Left lung (tissue), 4 donors: ENCODE measurements at regions not wholly inside any gene's neighbourhood (a gene's known extent, or its start where the extent isn't known, plus 50 kb on each side); places are given as distances from the start of the nearest gene placed in this dataset.
"Not testable (repeated sequence)": the region's sequence is repeated elsewhere in the genome, so short reads cannot be mapped to it uniquely, and the experiment has no call there.

ENCODE experiments used
- ATAC-seq: fragments of 200-7000 bp; cut with Tn5 transposase; one replicate; pipeline ENCODE4 v1.9.1; 2020; ENCODE audit warnings: moderate library complexity
- DNase-seq, 4 donors: peaks; one replicate each; pipeline ENCODE4 v3.0.0-alpha.2; 2013 to 2020
- H3K27ac ChIP-seq, 2 donors: fragments of 200-600 bp; sonication (generic) in 1 of 2; one replicate each; pipeline versions ENCODE4 v1.5.0 to v1.8.0; 2020 to 2021
- H3K27me3 ChIP-seq, 2 donors: fragments of 200-600 bp; sonication (generic) in 1 of 2; one replicate each; pipeline versions ENCODE4 v1.5.0 to v1.8.0; 2020 to 2021
- H3K36me3 ChIP-seq, 2 donors: fragments of 200-600 bp; sonication (generic) in 1 of 2; one replicate each; pipeline versions ENCODE4 v1.5.0 to v1.8.0; 2020 to 2021
- H3K4me1 ChIP-seq, 2 donors: fragments of 200-600 bp; one replicate each; pipeline ENCODE4 v1.8.0; 2021
- H3K4me3 ChIP-seq, 2 donors: fragments of 200-600 bp; sonication (generic) in 1 of 2; one replicate each; pipeline versions ENCODE4 v1.5.0 to v1.8.0; 2020 to 2021; ENCODE audit warnings: mild to moderate bottlenecking in 1 of 2
- H3K9me3 ChIP-seq, 2 donors: fragments of 200-600 bp; sonication (generic) in 1 of 2; one replicate each; pipeline versions ENCODE4 v1.5.0 to v1.8.0; 2020 to 2021
- CTCF ChIP-seq, 2 donors: fragments of 200-600 bp; sonication (generic) in 1 of 2; IDR thresholded peaks; one replicate each; pipeline versions ENCODE4 v1.5.0 to v1.8.0; 2021; ENCODE audit warnings: antibody characterized with exemption in 2 of 2
- intact Hi-C, 2 donors: fragments of 100-400 bp; cut with DNase I; formaldehyde crosslinking; loops; one replicate each; pipeline versions ENCODE4 v1.11.2 to v1.14.2; 2022
- donor health status: DM: no; HTN: yes; CAD: no.
- donor health status: DM: no; HTN: no; CAD: no.

- Histone ChIP-seq H3K27me3 (no peaks in the 10 kb centered on the region), H3K9me3 (no peaks in the 10 kb centered on the region), H3K27ac (no peak overlapping the region), H3K4me3 (no peak overlapping the region), H3K4me1 (no peaks in the 10 kb centered on the region), H3K36me3 (no peaks in the 10 kb centered on the region)
- no peak for TF ChIP-seq CTCF (IDR thresholded peaks at IDR 0.05)
- intact Hi-C loops = no loop called here
- DNase-seq (no peak), ATAC-seq (no peak)
Observed at GRCh38 chr3:147699175-147699838, 290.1 kb downstream of the ZIC1 start.

GRCh38 chr3:147701195-147701594 is 292.0 kb downstream of the ZIC1 start:
- DNase-seq (no peak), ATAC-seq (no peak)
- Histone ChIP-seq H3K4me3 (no peak overlapping the region), H3K9me3 (no peaks in the 10 kb centered on the region), H3K36me3 (no peaks in the 10 kb centered on the region), H3K4me1 (no peaks in the 10 kb centered on the region), H3K27ac (no peak overlapping the region), H3K27me3 (no peaks in the 10 kb centered on the region)
- intact Hi-C loops = no loop called here
- TF ChIP-seq CTCF (IDR thresholded peaks at IDR 0.05) = no peak

GRCh38 chr3:147702509-147702908 is 293.3 kb downstream of the ZIC1 start:
- no peak for TF ChIP-seq CTCF (IDR thresholded peaks at IDR 0.05)

GRCh38 chr3:147705651-147706051 is 296.5 kb downstream of the ZIC1 start:
- TF ChIP-seq CTCF (IDR thresholded peaks at IDR 0.05) = no peak
- ATAC-seq = no peak
- no peaks in the 10 kb centered on the region for H3K4me1 ChIP-seq
- no peak for DNase-seq
- H3K36me3 ChIP-seq = no peaks in the 10 kb centered on the region
- H3K27ac ChIP-seq = no peak overlapping the region
- no peaks in the 10 kb centered on the region for H3K27me3 ChIP-seq
- intact Hi-C loops = no loop called here
- H3K4me3 ChIP-seq = no peak overlapping the region
- peaks cover 0 to 8% of the 10 kb centered on the region in 2 donors for H3K9me3 ChIP-seq

More at GRCh38 chr3:147702509-147702908, 293.3 kb downstream of the ZIC1 start:
- Histone ChIP-seq H3K4me3 (no peak overlapping the region), H3K4me1 (no peaks in the 10 kb centered on the region), H3K9me3 (no peaks in the 10 kb centered on the region), H3K27ac (no peak overlapping the region), H3K36me3 (no peaks in the 10 kb centered on the region), H3K27me3 (no peaks in the 10 kb centered on the region)
- no peak for ATAC-seq
- intact Hi-C loops = no loop called here
- DNase-seq = no peak

- intact Hi-C loops, H3K4me3 ChIP-seq, H3K36me3 ChIP-seq, H3K27ac ChIP-seq, H3K9me3 ChIP-seq, DNase-seq, H3K4me1 ChIP-seq, ATAC-seq, H3K27me3 ChIP-seq: not testable (repeated sequence)
Observed at GRCh38 chr3:147710753-147711152, 301.6 kb downstream of the ZIC1 start.

GRCh38 chr3:147712357-147712756 is 303.2 kb downstream of the ZIC1 start:
- intact Hi-C loops = no loop called here
- Histone ChIP-seq H3K4me1 (no peaks in the 10 kb centered on the region), H3K9me3 (peaks cover 0 to 8% of the 10 kb centered on the region in 2 donors), H3K27me3 (no peaks in the 10 kb centered on the region), H3K4me3 (no peak overlapping the region), H3K27ac (no peak overlapping the region), H3K36me3 (no peaks in the 10 kb centered on the region)
- peak in 1 of 4 donors; percentile 26 for DNase-seq
- TF ChIP-seq CTCF (IDR thresholded peaks at IDR 0.05) = no peak
- no peak for ATAC-seq

- ATAC-seq, H3K27ac ChIP-seq, H3K4me3 ChIP-seq, intact Hi-C loops, H3K9me3 ChIP-seq, DNase-seq, H3K4me1 ChIP-seq, H3K27me3 ChIP-seq, H3K36me3 ChIP-seq: not testable (repeated sequence)
Observed at GRCh38 chr3:147712758-147713157, 303.6 kb downstream of the ZIC1 start.
